Bronchial epithelial cell (primary cell): ENCODE measurements at regions not wholly inside any gene's neighbourhood (a gene's known extent, or its start where the extent isn't known, plus 50 kb on each side); places are given as distances from the start of the nearest gene placed in this dataset.

Experiments
- DNase-seq: peaks from one replicate; pipeline ENCODE4 v3.0.0-alpha.2; 2010; ENCODE audit warnings: low read depth
- FAIRE-seq: peaks from 2 replicates; lab custom pipeline; 2011; peaks lifted over from hg19 to GRCh38; lab: Jason Lieb, UNC
- H3K27me3 ChIP-seq: 2 replicates; pipeline ENCODE4 v1.5.1; 2011; ENCODE audit warnings: low read length; ENCODE audit not compliant: control insufficient read depth, insufficient read depth
- H3K36me3 ChIP-seq: 2 replicates; pipeline ENCODE4 v1.5.1; 2011; ENCODE audit warnings: low read length; ENCODE audit not compliant: control insufficient read depth, insufficient read depth
- H3K4me3 ChIP-seq: 2 replicates; pipeline ENCODE4 v1.5.1; 2011; ENCODE audit warnings: mild to moderate bottlenecking, low read depth, low read length, control low read depth
- TF ChIP-seq, protein P1 (sequence below): IDR thresholded peaks from 2 replicates; pipeline ENCODE4 v1.5.1; 2011; ENCODE audit warnings: mild to moderate bottlenecking, moderate library complexity, low read length, control low read depth, inconsistent platforms; ENCODE audit not compliant: insufficient read depth, severe bottlenecking

GRCh38 chr12:105939181-105939721 lies 199.5 kb downstream of the NUAK1 start:
- FAIRE-seq (no peak), DNase-seq (peak; percentile 88)
- H3K27me3 ChIP-seq: no peaks in the 10 kb centered on the region
- H3K4me3 ChIP-seq: no peak overlapping the region
- H3K36me3 ChIP-seq: no peaks in the 10 kb centered on the region
- TF ChIP-seq, protein P1, sequence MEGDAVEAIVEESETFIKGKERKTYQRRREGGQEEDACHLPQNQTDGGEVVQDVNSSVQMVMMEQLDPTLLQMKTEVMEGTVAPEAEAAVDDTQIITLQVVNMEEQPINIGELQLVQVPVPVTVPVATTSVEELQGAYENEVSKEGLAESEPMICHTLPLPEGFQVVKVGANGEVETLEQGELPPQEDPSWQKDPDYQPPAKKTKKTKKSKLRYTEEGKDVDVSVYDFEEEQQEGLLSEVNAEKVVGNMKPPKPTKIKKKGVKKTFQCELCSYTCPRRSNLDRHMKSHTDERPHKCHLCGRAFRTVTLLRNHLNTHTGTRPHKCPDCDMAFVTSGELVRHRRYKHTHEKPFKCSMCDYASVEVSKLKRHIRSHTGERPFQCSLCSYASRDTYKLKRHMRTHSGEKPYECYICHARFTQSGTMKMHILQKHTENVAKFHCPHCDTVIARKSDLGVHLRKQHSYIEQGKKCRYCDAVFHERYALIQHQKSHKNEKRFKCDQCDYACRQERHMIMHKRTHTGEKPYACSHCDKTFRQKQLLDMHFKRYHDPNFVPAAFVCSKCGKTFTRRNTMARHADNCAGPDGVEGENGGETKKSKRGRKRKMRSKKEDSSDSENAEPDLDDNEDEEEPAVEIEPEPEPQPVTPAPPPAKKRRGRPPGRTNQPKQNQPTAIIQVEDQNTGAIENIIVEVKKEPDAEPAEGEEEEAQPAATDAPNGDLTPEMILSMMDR: no peak

DNA sequence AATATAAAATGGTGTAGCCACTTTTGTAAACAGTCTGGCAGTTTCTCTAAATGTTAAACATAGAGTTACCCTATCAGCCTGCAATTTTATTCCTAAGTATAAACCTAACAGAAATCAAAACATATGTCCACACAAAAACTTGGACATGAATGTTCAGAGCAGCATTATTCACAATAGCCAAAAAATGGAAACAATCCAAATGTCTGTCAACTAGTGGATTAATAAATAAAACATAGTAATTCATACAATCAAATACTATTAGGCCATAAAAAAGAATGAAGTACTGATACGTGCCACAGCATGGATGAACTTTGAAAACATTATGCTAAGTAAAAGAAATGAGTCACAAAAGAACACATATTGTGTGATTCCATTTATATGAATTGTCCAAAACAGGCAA lies 196.5 kb downstream of the NUAK1 start:
- TF ChIP-seq, protein P1: no peak
- Histone ChIP-seq H3K27me3 (no peaks in the 10 kb centered on the region), H3K4me3 (no peak overlapping the region), H3K36me3 (no peaks in the 10 kb centered on the region)
- FAIRE-seq (no peak), DNase-seq (peak; percentile 61)

DNA sequence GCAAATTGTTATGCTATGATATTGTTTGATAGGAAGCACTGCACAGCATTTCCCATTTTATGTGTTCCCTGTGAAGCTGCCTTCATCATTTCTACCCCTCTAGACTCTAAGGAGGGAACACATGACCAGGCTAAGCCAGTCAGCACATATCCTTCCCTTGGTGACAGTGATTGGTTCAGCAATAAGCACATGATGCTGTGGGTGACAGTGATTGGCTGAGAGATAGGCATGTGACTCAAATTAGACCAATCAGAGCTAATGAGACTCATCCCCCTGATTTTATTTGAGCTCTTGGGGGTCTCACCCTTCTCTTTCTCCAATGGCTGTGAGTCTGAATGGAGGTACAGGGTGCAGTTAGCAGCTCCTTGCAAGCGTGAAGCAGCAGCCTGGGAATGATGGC lies 195.2 kb downstream of the NUAK1 start:
- DNase-seq (no peak), FAIRE-seq (no peak)
- TF ChIP-seq, protein P1: no peak

DNA sequence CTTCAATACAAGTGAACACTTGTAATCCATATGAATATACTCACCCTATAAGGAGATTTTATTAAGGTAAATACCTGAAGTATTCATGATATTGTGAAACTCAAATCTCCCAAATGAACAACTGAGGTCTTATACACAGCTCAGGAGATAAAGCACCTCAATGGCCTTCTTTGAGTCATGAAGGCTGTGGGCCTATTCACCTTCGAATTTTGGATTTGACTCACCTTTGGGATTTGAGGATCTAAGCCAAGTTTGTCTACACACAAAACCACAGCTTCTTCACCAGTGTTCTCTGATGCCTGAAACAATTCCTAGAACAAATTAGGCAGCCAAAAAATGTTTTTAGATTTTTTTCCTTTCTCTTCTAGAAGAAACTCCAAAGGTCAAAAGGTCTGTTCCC lies 194.1 kb downstream of the NUAK1 start:
- H3K27me3 ChIP-seq: no peaks in the 10 kb centered on the region
- FAIRE-seq (no peak), DNase-seq (peak; percentile 40)
- TF ChIP-seq, protein P1: no peak
- no peak overlapping the region for H3K4me3 ChIP-seq
- H3K36me3 ChIP-seq: no peaks in the 10 kb centered on the region

More for the DNA sequence above, 195.2 kb downstream of the NUAK1 start:
- Histone ChIP-seq H3K27me3 (no peaks in the 10 kb centered on the region), H3K4me3 (no peak overlapping the region), H3K36me3 (no peaks in the 10 kb centered on the region)

- TF ChIP-seq, protein P1: no peak
- no peak for FAIRE-seq
- no peaks in the 10 kb centered on the region for H3K36me3 ChIP-seq
- no peak overlapping the region for H3K4me3 ChIP-seq
- H3K27me3 ChIP-seq: no peaks in the 10 kb centered on the region
- no peak for DNase-seq
Measured at GRCh38 chr12:105945880-105946279, 192.9 kb downstream of the NUAK1 start.

GRCh38 chr12:105946493-105946901 lies 192.3 kb downstream of the NUAK1 start:
- FAIRE-seq: no peak
- peak; percentile 40 for DNase-seq
- H3K4me3 ChIP-seq: no peak overlapping the region
- H3K36me3 ChIP-seq: no peaks in the 10 kb centered on the region
- TF ChIP-seq, protein P1: no peak
- H3K27me3 ChIP-seq: no peaks in the 10 kb centered on the region
